Prostate gland (tissue), 2 donors: ENCODE measurements at regions not wholly inside any gene's neighbourhood (a gene's known extent, or its start where the extent isn't known, plus 50 kb on each side); places are given as distances from the start of the nearest gene placed in this dataset.

ENCODE experiments used
- CTCF ChIP-seq, 4 experiments: fragments of 200-600 bp in 2 of 4; fragments of 450-650 bp in 2 of 4; sonication (generic) in 2 of 4; IDR thresholded peaks; 1 replicate in 3 of 4; 2 replicates in 1 of 4; pipeline ENCODE4 v1.5.1; 2016 to 2019; ENCODE audit warnings: antibody characterized with exemption in 4 of 4, mild to moderate bottlenecking in 2 of 4, moderate library complexity in 2 of 4
- POLR2A ChIP-seq: fragments of 450-650 bp; IDR thresholded peaks from one replicate; pipeline ENCODE4 v1.6.1; 2016; ENCODE audit warnings: antibody characterized with exemption, mild to moderate bottlenecking

- TF ChIP-seq CTCF (IDR thresholded peaks at IDR 0.05), result no peak
- TF ChIP-seq POLR2A, result no peak
Observed at GRCh38 chr10:2111965-2112364, 374.6 kb upstream of the ADARB2 start.
